H1 (cell line): ENCODE measurements at regions not wholly inside any gene's neighbourhood (a gene's known extent, or its start where the extent isn't known, plus 50 kb on each side); places are given as distances from the start of the nearest gene placed in this dataset.

ENCODE experiments used
- CTCF ChIA-PET: fragments of 300-600 bp; sonication (Branson Sonifier 250); formaldehyde crosslinking; loops from one replicate; lab custom pipeline; 2021; ENCODE audit not compliant: partially characterized antibody; lab: Charles Lee
- POLR2A ChIA-PET: fragments of 300-600 bp; sonication (Branson Sonifier 250); formaldehyde crosslinking; loops from one replicate; lab custom pipeline; 2021; ENCODE audit warnings: inconsistent platforms; ENCODE audit not compliant: partially characterized antibody; lab: Charles Lee
- DNase-seq, 2 experiments: peaks; one replicate each; pipeline versions ENCODE4 v3.0.0 to v3.0.0-alpha.2; 2010 to 2022; ENCODE audit warnings: low spot score in 2 of 2, low read depth in 1 of 2, mixed read lengths in 1 of 2
- FAIRE-seq: peaks from 2 replicates; lab custom pipeline; 2011; peaks lifted over from hg19 to GRCh38; lab: Jason Lieb, UNC
- H2AFZ ChIP-seq: 2 replicates; pipeline ENCODE4 v1.8.1; 2012; ENCODE audit warnings: low read length, inconsistent platforms
- H2AK5ac ChIP-seq: 2 replicates; pipeline ENCODE4 v1.6.1; 2013; ENCODE audit warnings: low read depth, low read length
- H2BK120ac ChIP-seq: replicated peaks from 2 replicates; pipeline ENCODE3; 2013; ENCODE audit warnings: low read depth, low read length, inconsistent platforms
- H2BK12ac ChIP-seq: 2 replicates; pipeline ENCODE4 v1.6.1; 2013; ENCODE audit warnings: low read depth, low read length
- H2BK15ac ChIP-seq: 2 replicates; pipeline ENCODE4 v1.6.1; 2013; ENCODE audit warnings: low read length
- H2BK20ac ChIP-seq: 2 replicates; pipeline ENCODE4 v1.6.1; 2013; ENCODE audit warnings: low read length
- H2BK5ac ChIP-seq: 2 replicates; pipeline ENCODE4 v1.6.1; 2013; ENCODE audit warnings: low read depth, low read length
- H3K14ac ChIP-seq: 2 replicates; pipeline ENCODE4 v1.6.1; 2013; ENCODE audit warnings: inconsistent platforms; ENCODE audit not compliant: insufficient read length
- H3K18ac ChIP-seq: 2 replicates; pipeline ENCODE4 v1.6.1; 2013; ENCODE audit warnings: low read length; ENCODE audit errors: extremely low read depth
- H3K23ac ChIP-seq: 2 replicates; pipeline ENCODE4 v1.6.1; 2013; ENCODE audit warnings: inconsistent platforms; ENCODE audit not compliant: insufficient read length
- H3K23me2 ChIP-seq: 2 replicates; pipeline ENCODE4 v1.6.1; 2013; ENCODE audit warnings: low read depth, low read length
- H3K27ac ChIP-seq: 2 replicates; pipeline ENCODE4 v1.6.1; 2011; ENCODE audit warnings: low read depth, low read length, inconsistent platforms
- H3K27me3 ChIP-seq, 4 experiments: replicated peaks in 1 of 4; 1 replicate in 1 of 4; 2 replicates in 3 of 4; pipeline versions ENCODE4 v1.6.1 to v1.8.1; 2011 to 2013; ENCODE audit warnings: low read length in 3 of 4, mild to moderate bottlenecking in 3 of 4, inconsistent platforms in 2 of 4, mixed read lengths in 2 of 4, moderate library complexity in 1 of 4; ENCODE audit not compliant: control insufficient read depth in 3 of 4, insufficient read depth in 3 of 4; ENCODE audit errors: extremely low read depth in 1 of 4
- H3K36me3 ChIP-seq, 4 experiments: 2 replicates each; pipeline versions ENCODE4 v1.6.1 to v1.8.1; 2011 to 2013; ENCODE audit warnings: mild to moderate bottlenecking in 4 of 4, low read length in 3 of 4, moderate library complexity in 2 of 4, control low read depth in 1 of 4, inconsistent platforms in 1 of 4; ENCODE audit not compliant: insufficient read depth in 4 of 4, control insufficient read depth in 2 of 4
- H3K4ac ChIP-seq: replicated peaks from 2 replicates; pipeline ENCODE3; 2013; ENCODE audit warnings: low read length, low read depth, mixed read lengths, inconsistent platforms; ENCODE audit not compliant: insufficient read length
- H3K4me1 ChIP-seq, 4 experiments: replicated peaks in 1 of 4; 1 replicate in 1 of 4; 2 replicates in 3 of 4; pipeline versions ENCODE4 v1.6.1 to v1.8.1; 2011 to 2013; ENCODE audit warnings: low read length in 3 of 4, inconsistent platforms in 2 of 4, mixed read lengths in 1 of 4; ENCODE audit not compliant: insufficient read depth in 4 of 4, control insufficient read depth in 3 of 4
- H3K4me2 ChIP-seq, 2 experiments: 2 replicates each; pipeline versions ENCODE4 v1.6.1 to v1.8.1; 2011 to 2013; ENCODE audit warnings: low read depth in 2 of 2, low read length in 2 of 2, control low read depth in 1 of 2, inconsistent platforms in 1 of 2, mild to moderate bottlenecking in 1 of 2; ENCODE audit not compliant: insufficient read depth in 1 of 2
- H3K4me3 ChIP-seq, 4 experiments: fragments of 200-600, 300-600 bp in 1 of 4; sonication (generic), shearing (Covaris generic), sonication (Bioruptor Twin) in 1 of 4; 2 replicates each; pipeline versions ENCODE4 v1.5.1 to v1.8.1; 2011 to 2016; ENCODE audit warnings: low read length in 4 of 4, low read depth in 3 of 4, control low read depth in 2 of 4, inconsistent platforms in 2 of 4, mild to moderate bottlenecking in 2 of 4, mixed read lengths in 1 of 4, moderate library complexity in 1 of 4; ENCODE audit not compliant: insufficient read depth in 2 of 4; ENCODE audit errors: extremely low read depth in 1 of 4
- H3K56ac ChIP-seq: replicated peaks from 2 replicates; pipeline ENCODE3; 2013; ENCODE audit warnings: low read depth, mild to moderate bottlenecking, mixed read lengths, low read length, inconsistent platforms; ENCODE audit not compliant: insufficient read length
- H3K79me1 ChIP-seq: 2 replicates; pipeline ENCODE4 v1.6.1; 2013; ENCODE audit warnings: low read depth, low read length, control low read depth
- H3K79me2 ChIP-seq, 2 experiments: 2 replicates each; pipeline versions ENCODE4 v1.6.1 to v1.8.1; 2012 to 2013; ENCODE audit warnings: low read length in 2 of 2, mild to moderate bottlenecking in 2 of 2, inconsistent platforms in 1 of 2; ENCODE audit not compliant: insufficient read depth in 2 of 2, control insufficient read depth in 1 of 2
- H3K9ac ChIP-seq, 4 experiments: replicated peaks in 1 of 4; 1 replicate in 1 of 4; 2 replicates in 3 of 4; pipeline versions ENCODE4 v1.6.1 to v1.8.1; 2011 to 2013; ENCODE audit warnings: low read depth in 3 of 4, low read length in 3 of 4, control low read depth in 2 of 4, mild to moderate bottlenecking in 2 of 4, moderate library complexity in 2 of 4, inconsistent platforms in 1 of 4; ENCODE audit errors: extremely low read depth in 1 of 4
- H3K9me3 ChIP-seq, 2 experiments: 2 replicates each; pipeline versions ENCODE4 v1.6.1 to v1.8.1; 2012 to 2013; ENCODE audit warnings: mild to moderate bottlenecking in 2 of 2, moderate library complexity in 2 of 2, control low read depth in 1 of 2, inconsistent platforms in 1 of 2, low read depth in 1 of 2, low read length in 1 of 2, mixed read lengths in 1 of 2; ENCODE audit not compliant: insufficient read depth in 2 of 2
- H4K20me1 ChIP-seq, 2 experiments: replicated peaks in 1 of 2; 2 replicates each; pipeline versions ENCODE3 to v1.8.1; 2011 to 2013; ENCODE audit warnings: inconsistent platforms in 2 of 2, low read length in 2 of 2, mild to moderate bottlenecking in 1 of 2; ENCODE audit not compliant: insufficient read depth in 2 of 2, control insufficient read depth in 1 of 2
- H4K5ac ChIP-seq: 2 replicates; pipeline ENCODE4 v1.6.1; 2013; ENCODE audit warnings: low read length, low read depth, mixed read lengths, inconsistent platforms; ENCODE audit not compliant: insufficient read length
- H4K8ac ChIP-seq: 2 replicates; pipeline ENCODE4 v1.8.0; 2013; ENCODE audit warnings: mild to moderate bottlenecking, moderate library complexity, low read length, inconsistent platforms; ENCODE audit not compliant: insufficient read depth; ENCODE audit errors: extremely low read depth
- H4K91ac ChIP-seq: replicated peaks from 2 replicates; pipeline ENCODE3; 2013; ENCODE audit warnings: low read length, mixed read lengths, inconsistent platforms; ENCODE audit not compliant: insufficient read length
- BRCA1 ChIP-seq: IDR thresholded peaks from 2 replicates; pipeline ENCODE4 v1.6.1; 2012; ENCODE audit warnings: low read depth, low read length, improper control_type of control experiment
- EZH2 ChIP-seq: fragments of 200-600 bp; sonication (generic); IDR thresholded peaks from 2 replicates; pipeline ENCODE4 v1.7.1; 2012; ENCODE audit warnings: low read depth, mild to moderate bottlenecking, moderate library complexity, low read length, inconsistent platforms; ENCODE audit not compliant: severe bottlenecking
- HDAC6 ChIP-seq: IDR thresholded peaks from one replicate; pipeline ENCODE4 v1.7.1; 2012; ENCODE audit warnings: low read depth, mild to moderate bottlenecking, inconsistent platforms, low read length, moderate library complexity
- JUND ChIP-seq: IDR thresholded peaks from 2 replicates; pipeline ENCODE4 v1.6.1; 2011; ENCODE audit warnings: mild to moderate bottlenecking, improper control_type of control experiment, low read length
- WGBS, 2 experiments: shearing (Covaris generic) in 1 of 2; methylation state at CpG; one replicate each; pipeline versions ENCODE4 v1.1.6 to v1.1.7; 2013 to 2015; ENCODE audit warnings: low lambda C conversion rate in 2 of 2, mixed read lengths in 2 of 2, inconsistent platforms in 1 of 2, low coverage in 1 of 2, missing lambda C conversion rate in 1 of 2; ENCODE audit not compliant: insufficient replicate concordance in 2 of 2, insufficient coverage in 1 of 2, insufficient read length in 1 of 2; ENCODE audit errors: extremely low coverage in 1 of 2, missing lambda C conversion rate in 1 of 2; 5-methylcytosine and 5-hydroxymethylcytosine counted together

GRCh38 chr11:45057938-45058646, 88.3 kb upstream of the PRDM11 start:
- no peaks in the 10 kb centered on the region for H3K23me2 ChIP-seq
- H4K5ac ChIP-seq = no peak overlapping the region
- no peak overlapping the region for H3K18ac ChIP-seq
- no peak overlapping the region for H3K14ac ChIP-seq
- FAIRE-seq = no peak
- no peak overlapping the region for H3K27ac ChIP-seq
- no peak overlapping the region for H2BK120ac ChIP-seq
- H2AK5ac ChIP-seq = no peak overlapping the region
- H2AFZ ChIP-seq = no peak overlapping the region
- no peak overlapping the region for H4K8ac ChIP-seq
- DNase-seq = no peak
- POLR2A ChIA-PET = no interaction called here
- H4K20me1 ChIP-seq = no peaks in the 10 kb centered on the region
- H3K27me3 ChIP-seq = no peaks in the 10 kb centered on the region
- CTCF ChIA-PET = interaction anchor here (1.1 to 1.4 kb wide), 2 partner anchors 12 to 122 kb away, joined by 3 read pairs; no protein-coding TSS in a partner anchor
- H3K56ac ChIP-seq = no peak overlapping the region
- H3K79me2 ChIP-seq = no peaks in the 10 kb centered on the region
- no peak overlapping the region for H3K9ac ChIP-seq
- no peak overlapping the region for H3K23ac ChIP-seq
- H3K36me3 ChIP-seq = no peaks in the 10 kb centered on the region
- H2BK12ac ChIP-seq = no peak overlapping the region
- H3K4me3 ChIP-seq = no peak overlapping the region
- 0 out of 2 replicates have a peak overlapping the region, but pooled peaks have one; percentile 9 for H2BK20ac ChIP-seq
- 0 out of 4 replicates have a peak, but pooled peaks cover 0 to 2% of the 10 kb centered on the region in 2 experiments for H3K9me3 ChIP-seq
- H3K4ac ChIP-seq = no peak overlapping the region
- no peak overlapping the region for H3K4me2 ChIP-seq
- H2BK15ac ChIP-seq = no peak overlapping the region
- peaks cover 2 to 12% (median 11%) of the 10 kb centered on the region in 4 experiments; a peak in 6 of 7 replicates for H3K4me1 ChIP-seq
- no peaks in the 10 kb centered on the region for H3K79me1 ChIP-seq
- no peak overlapping the region for H2BK5ac ChIP-seq
- TF ChIP-seq HDAC6 = no peak
- no peak for TF ChIP-seq BRCA1
- TF ChIP-seq JUND = no peak
- TF ChIP-seq EZH2 = no peak
- 94% methylated on average over 5 of the region's 5 CpGs; no CpG with 5 or more reads in 1 of the 2 experiments for WGBS, 2 experiments
- H4K91ac ChIP-seq = no peak overlapping the region
